ENCODE measurements at regions not wholly inside any gene's neighbourhood (a gene's known extent, or its start where the extent isn't known, plus 50 kb on each side); places are given as distances from the start of the nearest gene placed in this dataset.

DNA sequence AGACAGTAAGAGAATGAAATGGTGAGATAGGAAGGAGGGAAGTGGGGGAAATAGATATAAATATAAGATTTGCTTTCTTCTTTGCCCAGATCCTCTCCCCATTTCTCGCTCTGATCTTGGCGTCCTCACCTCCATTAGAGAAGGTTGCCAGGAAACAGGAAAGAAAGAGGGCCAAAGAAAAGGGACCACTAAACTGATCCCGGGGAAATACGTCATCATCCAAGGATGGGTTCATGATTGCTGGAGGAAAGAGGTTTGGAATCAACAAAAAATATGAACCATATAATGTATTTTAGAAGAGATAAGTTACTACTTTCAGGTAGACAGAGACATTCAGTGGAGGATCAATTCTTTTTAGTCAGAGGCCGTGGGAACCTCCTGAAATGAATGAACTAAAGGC is 536.0 kb downstream of the HAPSTR1 start:
- TF ChIP-seq ESRRG (CRISPR knock-in tag; IDR thresholded peaks at IDR 0.05) (no peak), PPARA (CRISPR knock-in tag; IDR thresholded peaks at IDR 0.05; ENCODE audit: borderline replicate concordance) (no peak), CSDC2 (CRISPR knock-in tag; IDR thresholded peaks at IDR 0.05) (no peak), ZFP30 (CRISPR knock-in tag; IDR thresholded peaks at IDR 0.05) (no peak), TCF4 (CRISPR knock-in tag; IDR thresholded peaks at IDR 0.05; ENCODE audit: borderline replicate concordance) (no peak), SNAI2 (CRISPR knock-in tag; IDR thresholded peaks at IDR 0.05) (no peak), RARB (CRISPR knock-in tag; IDR thresholded peaks at IDR 0.05) (no peak), GLIS3 (CRISPR knock-in tag; IDR thresholded peaks at IDR 0.05) (no peak)
- TF ChIP-seq, protein P1, sequence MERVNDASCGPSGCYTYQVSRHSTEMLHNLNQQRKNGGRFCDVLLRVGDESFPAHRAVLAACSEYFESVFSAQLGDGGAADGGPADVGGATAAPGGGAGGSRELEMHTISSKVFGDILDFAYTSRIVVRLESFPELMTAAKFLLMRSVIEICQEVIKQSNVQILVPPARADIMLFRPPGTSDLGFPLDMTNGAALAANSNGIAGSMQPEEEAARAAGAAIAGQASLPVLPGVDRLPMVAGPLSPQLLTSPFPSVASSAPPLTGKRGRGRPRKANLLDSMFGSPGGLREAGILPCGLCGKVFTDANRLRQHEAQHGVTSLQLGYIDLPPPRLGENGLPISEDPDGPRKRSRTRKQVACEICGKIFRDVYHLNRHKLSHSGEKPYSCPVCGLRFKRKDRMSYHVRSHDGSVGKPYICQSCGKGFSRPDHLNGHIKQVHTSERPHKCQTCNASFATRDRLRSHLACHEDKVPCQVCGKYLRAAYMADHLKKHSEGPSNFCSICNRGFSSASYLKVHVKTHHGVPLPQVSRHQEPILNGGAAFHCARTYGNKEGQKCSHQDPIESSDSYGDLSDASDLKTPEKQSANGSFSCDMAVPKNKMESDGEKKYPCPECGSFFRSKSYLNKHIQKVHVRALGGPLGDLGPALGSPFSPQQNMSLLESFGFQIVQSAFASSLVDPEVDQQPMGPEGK (CRISPR knock-in tag; IDR thresholded peaks at IDR 0.05; ENCODE audit: borderline replicate concordance) = no peak
- TF ChIP-seq, protein P2, sequence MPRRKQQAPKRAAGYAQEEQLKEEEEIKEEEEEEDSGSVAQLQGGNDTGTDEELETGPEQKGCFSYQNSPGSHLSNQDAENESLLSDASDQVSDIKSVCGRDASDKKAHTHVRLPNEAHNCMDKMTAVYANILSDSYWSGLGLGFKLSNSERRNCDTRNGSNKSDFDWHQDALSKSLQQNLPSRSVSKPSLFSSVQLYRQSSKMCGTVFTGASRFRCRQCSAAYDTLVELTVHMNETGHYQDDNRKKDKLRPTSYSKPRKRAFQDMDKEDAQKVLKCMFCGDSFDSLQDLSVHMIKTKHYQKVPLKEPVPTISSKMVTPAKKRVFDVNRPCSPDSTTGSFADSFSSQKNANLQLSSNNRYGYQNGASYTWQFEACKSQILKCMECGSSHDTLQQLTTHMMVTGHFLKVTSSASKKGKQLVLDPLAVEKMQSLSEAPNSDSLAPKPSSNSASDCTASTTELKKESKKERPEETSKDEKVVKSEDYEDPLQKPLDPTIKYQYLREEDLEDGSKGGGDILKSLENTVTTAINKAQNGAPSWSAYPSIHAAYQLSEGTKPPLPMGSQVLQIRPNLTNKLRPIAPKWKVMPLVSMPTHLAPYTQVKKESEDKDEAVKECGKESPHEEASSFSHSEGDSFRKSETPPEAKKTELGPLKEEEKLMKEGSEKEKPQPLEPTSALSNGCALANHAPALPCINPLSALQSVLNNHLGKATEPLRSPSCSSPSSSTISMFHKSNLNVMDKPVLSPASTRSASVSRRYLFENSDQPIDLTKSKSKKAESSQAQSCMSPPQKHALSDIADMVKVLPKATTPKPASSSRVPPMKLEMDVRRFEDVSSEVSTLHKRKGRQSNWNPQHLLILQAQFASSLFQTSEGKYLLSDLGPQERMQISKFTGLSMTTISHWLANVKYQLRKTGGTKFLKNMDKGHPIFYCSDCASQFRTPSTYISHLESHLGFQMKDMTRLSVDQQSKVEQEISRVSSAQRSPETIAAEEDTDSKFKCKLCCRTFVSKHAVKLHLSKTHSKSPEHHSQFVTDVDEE (CRISPR knock-in tag; IDR thresholded peaks at IDR 0.05) = no peak

Data from SK-N-SH treated with all-trans-retinoic acid at 6 μM for 48 hours (cell line).